Activated T-cell treated with anti-CD3 and anti-CD28 coated beads, Interleukin-2, amount 50 U/mL, for 24 hours (primary cell): ENCODE measurements at regions not wholly inside any gene's neighbourhood (a gene's known extent, or its start where the extent isn't known, plus 50 kb on each side); places are given as distances from the start of the nearest gene placed in this dataset.
"Not testable (repeated sequence)": the region's sequence is repeated elsewhere in the genome, so short reads cannot be mapped to it uniquely, and the experiment has no call there.

ENCODE experiments used
- DNase-seq: peaks from one replicate; pipeline ENCODE4 v3.0.0-alpha.2; 2020
- H3K27ac Mint-ChIP-seq: 2 replicates; pipeline ENCODE4 v1.8.0; 2020; ENCODE audit warnings: mild to moderate bottlenecking, mixed read lengths
- H3K27me3 Mint-ChIP-seq: 2 replicates; pipeline ENCODE4 v1.8.0; 2020; ENCODE audit warnings: mixed read lengths
- H3K36me3 Mint-ChIP-seq: 2 replicates; pipeline ENCODE4 v1.8.0; 2020; ENCODE audit warnings: low read depth, mixed read lengths
- H3K4me1 Mint-ChIP-seq: 2 replicates; pipeline ENCODE4 v1.8.0; 2020; ENCODE audit warnings: low read depth, mixed read lengths
- H3K4me3 Mint-ChIP-seq: 2 replicates; pipeline ENCODE4 v1.8.0; 2020; ENCODE audit warnings: mild to moderate bottlenecking, moderate library complexity, mixed read lengths
- H3K9me3 Mint-ChIP-seq: 2 replicates; pipeline ENCODE4 v1.8.0; 2020; ENCODE audit warnings: mixed read lengths

GRCh38 chrX:129007631-129008030 lies 515.7 kb downstream of the SMARCA1 start:
- Mint-ChIP-seq H3K27ac (no peak overlapping the region), H3K27me3 (peaks cover 17% of the 10 kb centered on the region), H3K36me3 (no peaks in the 10 kb centered on the region), H3K4me1 (no peaks in the 10 kb centered on the region), H3K9me3 (no peaks in the 10 kb centered on the region), H3K4me3 (no peak overlapping the region)
- DNase-seq: no peak

DNA sequence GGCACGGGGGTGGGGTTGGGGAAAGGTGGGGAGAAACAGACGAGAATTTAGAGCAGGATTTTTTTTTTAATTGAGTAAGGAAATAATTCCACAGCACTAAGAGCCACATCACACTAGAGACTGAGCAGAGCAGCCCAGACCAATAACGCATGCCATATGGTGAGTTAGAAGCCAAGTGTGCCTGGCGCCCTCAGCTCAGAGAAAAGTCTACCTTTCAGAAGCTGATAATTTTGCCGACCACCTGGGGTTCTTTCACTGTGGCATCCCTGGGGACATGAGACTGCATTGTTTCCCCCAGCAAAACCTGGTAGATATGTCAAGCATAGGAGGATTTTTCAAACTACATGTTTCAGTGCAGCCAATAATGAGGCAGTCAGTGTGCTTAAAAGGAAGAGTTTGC lies 516.8 kb downstream of the SMARCA1 start:
- DNase-seq: no peak
- no peaks in the 10 kb centered on the region for H3K36me3 Mint-ChIP-seq
- H3K4me1 Mint-ChIP-seq: no peaks in the 10 kb centered on the region
- H3K27me3 Mint-ChIP-seq: peaks cover 13% of the 10 kb centered on the region
- no peaks in the 10 kb centered on the region for H3K9me3 Mint-ChIP-seq
- H3K4me3 Mint-ChIP-seq: no peak overlapping the region
- H3K27ac Mint-ChIP-seq: no peak overlapping the region

GRCh38 chrX:129000797-129001196 lies 522.5 kb downstream of the SMARCA1 start:
- Mint-ChIP-seq H3K27ac (no peak overlapping the region), H3K4me1 (no peaks in the 10 kb centered on the region), H3K36me3 (no peaks in the 10 kb centered on the region), H3K4me3 (no peak overlapping the region), H3K9me3 (no peaks in the 10 kb centered on the region), H3K27me3 (peaks cover 23% of the 10 kb centered on the region)
- no peak for DNase-seq

GRCh38 chrX:129000018-129000417 lies 523.3 kb downstream of the SMARCA1 start:
- Mint-ChIP-seq H3K36me3 (no peaks in the 10 kb centered on the region), H3K27ac (no peak overlapping the region), H3K27me3 (peaks cover 25% of the 10 kb centered on the region), H3K4me3 (no peak overlapping the region), H3K4me1 (no peaks in the 10 kb centered on the region), H3K9me3 (no peaks in the 10 kb centered on the region)
- no peak for DNase-seq

GRCh38 chrX:128992107-128992971 lies 531.0 kb downstream of the SMARCA1 start:
- DNase-seq: no peak
- Mint-ChIP-seq H3K4me1 (no peaks in the 10 kb centered on the region), H3K27ac (no peak overlapping the region), H3K9me3 (peaks cover 3% of the 10 kb centered on the region), H3K4me3 (no peak overlapping the region), H3K36me3 (no peaks in the 10 kb centered on the region), H3K27me3 (peaks cover 29% of the 10 kb centered on the region)

GRCh38 chrX:128975745-128976144 lies 547.5 kb downstream of the SMARCA1 start:
- DNase-seq: peak; percentile 31
- H3K9me3 Mint-ChIP-seq: no peaks in the 10 kb centered on the region
- H3K4me1 Mint-ChIP-seq: no peaks in the 10 kb centered on the region
- no peak overlapping the region for H3K27ac Mint-ChIP-seq
- H3K27me3 Mint-ChIP-seq: peaks cover 33% of the 10 kb centered on the region
- H3K4me3 Mint-ChIP-seq: no peak overlapping the region
- H3K36me3 Mint-ChIP-seq: no peaks in the 10 kb centered on the region

GRCh38 chrX:128973033-128973432 lies 550.3 kb downstream of the SMARCA1 start:
- H3K36me3 Mint-ChIP-seq: no peaks in the 10 kb centered on the region
- no peak for DNase-seq
- no peaks in the 10 kb centered on the region for H3K9me3 Mint-ChIP-seq
- H3K4me1 Mint-ChIP-seq: no peaks in the 10 kb centered on the region
- no peak overlapping the region for H3K27ac Mint-ChIP-seq
- no peak overlapping the region for H3K4me3 Mint-ChIP-seq
- peaks cover 40% of the 10 kb centered on the region for H3K27me3 Mint-ChIP-seq

- no peak overlapping the region for H3K27ac Mint-ChIP-seq
- no peak for DNase-seq
- no peaks in the 10 kb centered on the region for H3K9me3 Mint-ChIP-seq
- H3K4me3 Mint-ChIP-seq: no peak overlapping the region
- no peaks in the 10 kb centered on the region for H3K4me1 Mint-ChIP-seq
- H3K36me3 Mint-ChIP-seq: no peaks in the 10 kb centered on the region
- H3K27me3 Mint-ChIP-seq: peaks cover 3% of the 10 kb centered on the region
Measured at GRCh38 chrX:128961290-128961689, 562.0 kb downstream of the SMARCA1 start.

- peaks cover 14% of the 10 kb centered on the region for H3K9me3 Mint-ChIP-seq
- H3K36me3 Mint-ChIP-seq, H3K27ac Mint-ChIP-seq, H3K4me3 Mint-ChIP-seq, H3K4me1 Mint-ChIP-seq, DNase-seq: not testable (repeated sequence)
- peaks cover 11% of the 10 kb centered on the region for H3K27me3 Mint-ChIP-seq
Measured at GRCh38 chrX:128954697-128955096, 568.6 kb downstream of the SMARCA1 start.

DNA sequence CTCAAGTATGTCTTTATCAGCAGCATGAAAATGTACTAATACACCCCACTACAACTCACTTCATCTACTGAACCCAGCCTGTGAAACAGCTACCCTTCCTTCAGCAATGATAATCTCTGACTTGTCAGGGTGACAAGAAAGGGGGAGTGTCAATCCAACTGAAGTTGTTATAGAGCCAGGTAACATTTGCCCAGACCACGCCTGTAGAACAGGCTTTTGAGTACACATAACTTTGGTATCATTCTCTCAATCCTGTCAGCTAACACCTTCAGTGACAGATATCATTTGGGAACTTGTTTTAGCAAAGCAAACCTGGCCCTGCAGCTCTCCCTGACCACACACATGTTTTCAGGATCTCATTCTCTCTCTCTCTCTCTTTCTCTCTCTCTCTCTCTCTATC lies 592.2 kb downstream of the SMARCA1 start:
- Mint-ChIP-seq H3K27ac (no peak overlapping the region), H3K4me1 (no peaks in the 10 kb centered on the region), H3K27me3 (peaks cover 21% of the 10 kb centered on the region), H3K4me3 (no peak overlapping the region), H3K9me3 (no peaks in the 10 kb centered on the region), H3K36me3 (no peaks in the 10 kb centered on the region)
- no peak for DNase-seq

DNA sequence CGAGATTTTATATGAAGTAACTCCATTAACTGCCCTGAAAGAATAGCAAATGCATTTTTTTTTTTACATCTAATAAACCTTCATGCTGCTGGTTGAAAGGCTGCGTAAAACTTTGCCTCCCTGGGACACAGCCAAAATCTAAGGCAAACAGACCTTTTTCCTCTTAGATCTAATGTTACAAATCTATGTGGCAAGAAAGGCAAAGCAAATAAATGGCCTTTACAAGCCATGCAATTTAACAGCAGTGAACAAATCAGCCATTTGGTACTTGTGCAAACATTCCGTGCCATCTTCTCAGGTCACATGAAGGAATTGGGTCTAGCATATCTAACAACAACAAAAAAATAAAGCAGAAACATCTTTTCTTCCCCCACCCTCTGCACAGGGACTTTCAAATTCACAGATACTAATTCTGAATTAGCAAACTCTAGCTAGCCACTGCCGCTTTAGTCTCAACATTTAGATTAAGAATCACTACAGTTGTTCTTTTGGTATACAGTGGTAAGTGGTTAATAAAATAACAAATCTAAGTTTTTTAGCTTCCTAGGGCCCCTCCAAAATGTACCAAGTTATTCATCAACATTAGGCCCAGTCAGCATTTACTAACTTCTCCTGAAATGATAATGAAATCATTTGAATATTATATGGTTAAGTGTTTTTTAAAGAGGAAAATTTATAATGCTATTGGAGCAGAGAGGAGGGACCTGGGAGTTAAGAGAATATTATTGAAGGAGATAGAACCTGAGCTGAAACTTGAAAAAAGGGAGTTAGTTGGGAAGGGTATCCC lies 593.8 kb downstream of the SMARCA1 start:
- Mint-ChIP-seq H3K36me3 (no peaks in the 10 kb centered on the region), H3K4me1 (no peaks in the 10 kb centered on the region), H3K9me3 (no peaks in the 10 kb centered on the region), H3K27me3 (peaks cover 21% of the 10 kb centered on the region), H3K4me3 (no peak overlapping the region), H3K27ac (no peak overlapping the region)
- no peak for DNase-seq

GRCh38 chrX:128928636-128929035 lies 594.7 kb downstream of the SMARCA1 start:
- no peaks in the 10 kb centered on the region for H3K36me3 Mint-ChIP-seq
- H3K27me3 Mint-ChIP-seq: peaks cover 21% of the 10 kb centered on the region
- H3K4me3 Mint-ChIP-seq: no peak overlapping the region
- no peak for DNase-seq
- no peaks in the 10 kb centered on the region for H3K4me1 Mint-ChIP-seq
- no peak overlapping the region for H3K27ac Mint-ChIP-seq
- no peaks in the 10 kb centered on the region for H3K9me3 Mint-ChIP-seq

DNA sequence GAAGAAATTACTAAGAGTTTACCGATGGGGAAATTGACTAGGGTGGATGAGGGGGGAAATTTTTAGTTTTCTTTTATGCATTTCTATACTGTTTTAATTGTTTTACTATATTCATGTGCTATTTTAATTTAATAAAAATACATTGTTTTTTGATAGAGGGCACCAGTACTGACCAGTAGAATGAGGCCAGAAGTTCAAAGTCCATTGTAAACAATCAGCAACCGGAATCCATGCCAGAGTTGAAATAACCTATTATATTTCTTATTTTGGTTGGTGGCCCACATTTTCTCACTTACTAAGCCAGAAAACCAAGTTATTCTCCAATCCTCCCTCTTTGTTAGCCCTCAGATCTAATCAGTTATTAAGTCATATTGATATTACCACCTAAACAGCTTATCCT lies 595.9 kb downstream of the SMARCA1 start:
- H3K27me3 Mint-ChIP-seq: peaks cover 18% of the 10 kb centered on the region
- H3K4me1 Mint-ChIP-seq: no peaks in the 10 kb centered on the region
- H3K4me3 Mint-ChIP-seq: no peak overlapping the region
- DNase-seq: no peak
- H3K27ac Mint-ChIP-seq: no peak overlapping the region
- no peaks in the 10 kb centered on the region for H3K9me3 Mint-ChIP-seq
- no peaks in the 10 kb centered on the region for H3K36me3 Mint-ChIP-seq

- Mint-ChIP-seq H3K27me3 (peaks cover 6% of the 10 kb centered on the region), H3K4me1 (no peaks in the 10 kb centered on the region), H3K9me3 (no peaks in the 10 kb centered on the region), H3K27ac (no peak overlapping the region), H3K4me3 (no peak overlapping the region), H3K36me3 (no peaks in the 10 kb centered on the region)
- no peak for DNase-seq
Measured at GRCh38 chrX:128906753-128907152, 616.5 kb downstream of the SMARCA1 start.

GRCh38 chrX:128901018-128901417 lies 622.3 kb downstream of the SMARCA1 start:
- no peak for DNase-seq
- Mint-ChIP-seq H3K4me1 (no peaks in the 10 kb centered on the region), H3K9me3 (no peaks in the 10 kb centered on the region), H3K27me3 (peaks cover 3% of the 10 kb centered on the region), H3K27ac (no peak overlapping the region), H3K36me3 (no peaks in the 10 kb centered on the region), H3K4me3 (no peak overlapping the region)
